ENCODE measurements at regions not wholly inside any gene's neighbourhood (a gene's known extent, or its start where the extent isn't known, plus 50 kb on each side); places are given as distances from the start of the nearest gene placed in this dataset.
"Not testable (repeated sequence)": the region's sequence is repeated elsewhere in the genome, so short reads cannot be mapped to it uniquely, and the experiment has no call there.

DNA sequence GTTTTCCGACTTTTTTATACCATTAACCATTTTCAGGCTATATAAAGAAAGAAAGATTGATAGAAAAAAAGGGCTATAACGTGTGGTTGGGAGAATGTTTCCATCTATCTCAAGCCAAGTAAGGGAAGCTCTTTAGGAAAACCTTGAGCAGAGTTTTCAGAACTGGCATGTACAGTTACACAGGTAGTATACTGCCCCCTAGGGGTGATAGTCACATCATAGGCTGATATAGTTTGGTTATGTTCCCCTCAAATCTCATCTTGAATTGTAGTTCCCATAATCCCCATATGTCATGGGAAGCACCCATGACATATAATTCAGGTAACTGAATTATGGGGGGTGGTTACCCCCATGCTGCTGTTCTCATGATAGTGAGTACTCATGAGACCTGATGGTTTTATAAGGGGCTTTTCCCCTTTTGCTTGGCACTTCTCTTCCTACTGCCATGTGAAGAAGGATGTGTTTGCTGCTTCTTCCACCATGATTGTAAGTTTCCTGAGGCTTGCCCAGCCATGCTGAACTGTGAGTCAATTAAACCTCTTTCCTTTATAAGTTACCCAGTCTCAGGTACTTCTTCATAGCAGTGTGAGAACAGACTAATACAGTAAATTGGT is 186.8 kb downstream of the TMA16 start:
- ATAC-seq (peak; percentile 75), DNase-seq (ENCODE audit: low spot score) (no peak)

DNA sequence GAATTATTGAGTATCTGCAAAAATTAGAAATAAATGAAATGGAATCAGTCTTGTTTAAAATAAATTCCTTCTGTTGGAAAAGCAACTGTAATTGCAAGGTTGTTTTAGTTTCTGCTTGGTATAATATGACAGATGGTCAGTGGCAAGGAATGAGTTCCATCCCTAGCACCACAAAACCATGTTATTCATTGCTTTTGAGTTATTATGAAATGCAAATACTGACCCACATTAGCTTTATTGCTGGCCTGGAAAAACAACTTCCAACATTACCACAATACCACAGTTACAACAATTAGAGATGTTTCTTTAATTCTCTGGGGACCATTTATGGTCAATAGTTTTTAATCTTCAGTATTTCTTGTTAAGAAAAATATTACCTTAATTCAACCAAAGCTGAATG is 194.4 kb downstream of the TMA16 start:
- DNase-seq (ENCODE audit: low spot score) (no peak), ATAC-seq (no peak)

GRCh38 chr4:163693211-163693610 is 198.7 kb downstream of the TMA16 start:
- no peak for ATAC-seq
- no peak for DNase-seq (ENCODE audit: low spot score)

- no peak for ATAC-seq
- no peak for DNase-seq (ENCODE audit: low spot score)
Observed at GRCh38 chr4:163693776-163694175, 199.3 kb downstream of the TMA16 start.

DNA sequence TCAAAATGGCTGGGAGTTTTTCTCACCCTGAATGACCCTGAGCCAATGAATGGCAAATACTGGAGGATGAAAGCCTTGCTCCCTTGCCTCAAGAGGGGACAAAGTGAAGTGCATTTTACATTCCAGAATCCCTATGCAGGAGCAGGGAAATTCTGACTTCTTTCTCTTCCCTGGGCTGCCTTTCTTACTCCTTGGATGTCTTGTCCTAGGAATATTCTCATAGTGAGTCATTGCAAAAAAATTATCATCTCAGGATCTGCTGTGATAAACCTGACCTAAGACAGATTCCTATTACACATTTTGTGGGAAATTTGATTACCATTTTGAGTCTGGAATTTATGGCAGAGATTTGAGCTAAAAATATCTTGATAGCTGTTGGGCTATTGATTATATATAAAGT is 199.9 kb downstream of the TMA16 start:
- ATAC-seq (no peak), DNase-seq (ENCODE audit: low spot score) (no peak)

GRCh38 chr4:163697121-163697520 is 202.6 kb downstream of the TMA16 start:
- no peak for ATAC-seq
- DNase-seq (ENCODE audit: low spot score): no peak

DNA sequence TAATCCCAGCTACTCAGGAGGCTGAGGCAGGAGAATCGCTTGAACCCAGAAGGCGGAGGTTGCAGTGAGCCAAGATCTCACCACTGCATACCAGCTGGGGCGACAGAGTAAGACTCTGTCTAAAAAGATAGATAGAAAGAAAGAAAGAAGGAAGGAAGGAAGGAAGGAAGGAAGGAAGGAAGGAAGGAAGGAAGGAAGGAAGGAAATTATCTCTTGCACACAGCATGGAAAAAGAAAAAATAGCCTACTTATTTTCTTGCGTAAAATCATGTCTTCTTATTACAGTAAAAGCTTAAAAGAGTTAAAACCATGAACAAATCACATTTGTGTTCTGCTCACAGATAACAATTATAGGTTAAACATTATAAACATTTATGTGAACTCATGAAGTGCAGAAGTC is 205.9 kb downstream of the TMA16 start:
- DNase-seq (ENCODE audit: low spot score); ATAC-seq: not testable (repeated sequence)

DNA sequence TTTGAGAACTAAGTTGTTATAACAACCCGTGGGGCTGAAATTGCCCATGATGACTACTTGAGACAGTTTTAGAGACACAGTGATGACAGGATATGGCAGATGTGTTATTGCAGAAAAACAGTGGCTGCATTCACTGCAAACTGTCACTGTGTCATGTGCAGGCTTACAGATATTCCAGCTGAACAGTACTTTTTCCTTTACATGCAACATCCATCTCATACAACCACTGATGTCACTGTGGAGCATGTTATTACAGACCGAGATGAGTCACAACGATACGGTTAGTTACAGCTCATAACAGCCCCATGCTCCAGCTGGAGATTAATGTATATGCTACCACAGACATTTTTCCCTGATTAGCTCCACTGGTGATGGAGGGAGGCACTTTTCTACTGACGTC is 207.4 kb downstream of the TMA16 start:
- no peak for ATAC-seq
- DNase-seq (ENCODE audit: low spot score): no peak

GRCh38 chr4:163702736-163703135 is 208.2 kb downstream of the TMA16 start:
- ATAC-seq: no peak
- DNase-seq (ENCODE audit: low spot score): no peak

DNA sequence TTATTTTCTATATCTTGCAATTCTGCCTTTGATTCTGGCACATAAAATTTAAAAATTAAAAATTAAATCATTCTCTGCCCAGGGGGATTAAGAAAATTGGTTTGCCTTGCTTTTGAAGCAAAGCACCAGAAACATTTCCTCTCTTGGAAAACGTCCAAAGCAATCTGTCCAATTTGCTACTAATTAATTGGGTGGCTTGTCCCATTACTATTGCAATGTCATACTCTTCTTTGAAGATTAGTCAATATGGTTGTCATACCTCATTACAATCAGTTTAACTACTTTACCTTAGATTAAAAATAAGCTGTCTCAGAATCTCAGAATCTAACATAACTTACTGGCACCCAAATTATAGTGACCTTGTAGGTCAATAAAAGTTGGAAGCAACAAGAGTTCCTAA is 208.8 kb downstream of the TMA16 start:
- no peak for ATAC-seq
- no peak for DNase-seq (ENCODE audit: low spot score)

- DNase-seq (ENCODE audit: low spot score): no peak
Observed at GRCh38 chr4:163707873-163708272, 213.4 kb downstream of the TMA16 start.

GRCh38 chr4:163709601-163710000 is 215.1 kb downstream of the TMA16 start:
- no peak for ATAC-seq
- DNase-seq (ENCODE audit: low spot score): no peak

More at GRCh38 chr4:163707873-163708272, 213.4 kb downstream of the TMA16 start:
- no peak for ATAC-seq

- ATAC-seq (no peak), DNase-seq (ENCODE audit: low spot score) (no peak)
Observed at GRCh38 chr4:163710158-163710557, 215.7 kb downstream of the TMA16 start.

GRCh38 chr4:163724495-163724894 is 230.0 kb downstream of the TMA16 start:
- DNase-seq (ENCODE audit: low spot score); ATAC-seq: not testable (repeated sequence)

DNA sequence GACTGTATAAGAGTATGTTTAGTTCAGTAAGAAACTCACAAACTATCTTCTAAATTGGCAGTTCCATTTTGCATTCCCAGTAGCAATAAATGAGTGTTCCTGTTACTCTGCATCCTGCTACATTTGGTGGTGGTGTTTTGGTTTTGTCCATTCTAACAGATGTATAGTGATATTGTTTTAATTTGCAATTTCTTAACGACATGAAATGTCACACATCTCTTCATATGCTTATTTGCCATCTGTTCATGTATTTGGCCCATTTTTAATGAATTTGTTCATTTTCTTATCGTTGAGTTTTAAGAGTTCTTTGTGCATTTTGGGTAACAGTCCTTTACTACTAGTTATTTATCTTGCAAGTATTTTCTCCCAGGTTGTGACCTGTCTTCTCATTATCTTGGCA is 232.2 kb downstream of the TMA16 start:
- ATAC-seq: no peak
- DNase-seq (ENCODE audit: low spot score): no peak

DNA sequence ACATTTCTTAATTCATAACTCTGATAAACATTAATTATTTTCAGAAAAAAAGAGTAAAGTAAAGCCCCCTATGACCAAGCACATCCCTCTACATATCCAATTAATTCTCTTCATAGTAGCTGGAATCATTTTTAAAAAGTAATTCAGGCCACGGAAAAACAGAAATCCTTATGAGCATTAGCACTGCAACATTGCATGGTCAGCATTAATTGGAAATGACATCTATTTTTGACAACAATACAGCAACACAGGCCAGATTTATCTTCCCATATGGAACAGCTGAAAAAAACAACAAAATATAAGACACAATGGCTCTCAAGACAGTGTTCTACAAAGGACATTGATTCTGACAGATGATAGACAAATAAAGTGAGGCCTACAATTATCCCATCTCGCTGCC is 236.6 kb downstream of the TMA16 start:
- no peak for ATAC-seq
- DNase-seq (ENCODE audit: low spot score): no peak

DNA sequence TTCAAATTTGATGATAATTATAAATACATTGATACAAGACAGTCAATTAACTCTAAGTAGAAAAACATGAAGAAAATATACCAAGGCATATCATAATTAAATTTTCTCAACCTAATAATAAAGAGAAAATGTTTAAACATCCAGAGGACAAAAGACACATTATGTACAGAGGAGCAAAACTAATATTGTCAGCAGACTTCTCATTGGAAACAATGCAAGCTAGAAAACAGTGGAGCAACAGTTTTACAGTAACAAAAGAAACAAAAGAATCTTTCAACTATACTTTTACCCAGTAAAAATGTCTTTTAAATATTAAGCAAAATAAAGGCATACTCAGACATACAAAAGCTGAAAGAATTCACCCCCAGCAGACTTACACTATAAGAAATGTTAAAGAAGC is 238.0 kb downstream of the TMA16 start:
- DNase-seq (ENCODE audit: low spot score) (no peak), ATAC-seq (no peak)

- DNase-seq (ENCODE audit: low spot score) (no peak), ATAC-seq (no peak)
Observed at GRCh38 chr4:163736876-163737275, 242.4 kb downstream of the TMA16 start.

GRCh38 chr4:163737846-163738245 is 243.4 kb downstream of the TMA16 start:
- not testable (repeated sequence) for ATAC-seq; DNase-seq (ENCODE audit: low spot score)

GRCh38 chr4:163738521-163738920 is 244.0 kb downstream of the TMA16 start:
- no peak for ATAC-seq
- DNase-seq (ENCODE audit: low spot score): no peak

DNA sequence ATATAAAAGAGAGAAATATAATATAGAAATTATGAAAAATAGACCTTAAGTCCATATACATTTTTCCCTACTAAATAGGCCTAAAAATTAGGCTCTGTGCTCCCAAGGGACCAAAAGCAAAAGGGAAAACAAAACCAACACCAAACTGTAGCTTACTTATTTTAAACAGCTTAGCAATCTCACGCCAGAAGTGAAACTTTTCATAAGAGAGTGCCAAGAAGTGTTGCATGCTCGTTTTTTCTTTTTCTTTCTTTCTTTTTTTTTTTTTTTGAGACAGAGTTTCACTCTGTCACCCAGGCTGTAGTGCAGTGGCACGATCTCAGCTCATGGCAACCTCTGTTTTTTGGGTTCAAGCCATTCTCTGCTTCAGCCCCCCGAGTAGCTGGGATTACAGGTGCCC is 250.4 kb downstream of the TMA16 start:
- no peak for DNase-seq (ENCODE audit: low spot score)
- no peak for ATAC-seq

DNA sequence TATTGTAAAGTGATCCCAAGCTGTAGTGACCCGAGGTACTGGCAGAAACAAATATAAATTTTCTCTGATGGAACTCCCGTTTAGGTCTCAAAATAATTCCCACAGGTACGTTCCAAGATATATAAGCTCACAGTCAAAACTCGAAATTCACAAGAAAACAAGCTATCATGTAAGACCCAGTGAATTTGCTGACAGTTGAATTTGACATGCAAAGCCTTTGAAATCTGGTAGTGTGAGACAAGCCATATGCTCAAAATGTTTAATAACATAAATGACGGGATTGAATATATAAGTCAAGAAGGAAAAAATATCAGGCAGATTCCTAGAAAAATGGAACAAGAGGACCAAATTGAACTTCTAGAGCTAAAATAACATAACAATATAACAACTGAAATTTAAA is 252.8 kb downstream of the TMA16 start:
- DNase-seq (ENCODE audit: low spot score) (no peak), ATAC-seq (no peak)

- DNase-seq (ENCODE audit: low spot score): no peak
- ATAC-seq: no peak
Observed at GRCh38 chr4:163747886-163748285, 253.4 kb downstream of the TMA16 start.

Measured in left lobe of liver (tissue), 2 donors.